HEK293 (cell line): ENCODE measurements at regions not wholly inside any gene's neighbourhood (a gene's known extent, or its start where the extent isn't known, plus 50 kb on each side); places are given as distances from the start of the nearest gene placed in this dataset.

ENCODE experiments used
- CTCF ChIP-seq: fragments of 450-650 bp; formaldehyde crosslinking; IDR thresholded peaks from 2 replicates; pipeline ENCODE4 v1.5.1; 2016; ENCODE audit warnings: missing biosample characterization, missing genetic modification characterization
- REPIN1 ChIP-seq: fragments of 450-650 bp; formaldehyde crosslinking; IDR thresholded peaks from 2 replicates; pipeline ENCODE4 v1.5.1; 2017; ENCODE audit warnings: missing biosample characterization, missing genetic modification characterization, low read depth
- ZEB2 ChIP-seq: fragments of 450-650 bp; formaldehyde crosslinking; IDR thresholded peaks from 2 replicates; pipeline ENCODE4 v1.5.1; 2016; ENCODE audit warnings: missing biosample characterization, missing genetic modification characterization
- ZNF10 ChIP-seq: fragments of 450-650 bp; formaldehyde crosslinking; IDR thresholded peaks from 2 replicates; pipeline ENCODE4 v1.5.1; 2017; ENCODE audit warnings: missing biosample characterization, missing genetic modification characterization
- ZNF214 ChIP-seq: fragments of 450-650 bp; formaldehyde crosslinking; IDR thresholded peaks from 2 replicates; pipeline ENCODE4 v1.5.1; 2017; ENCODE audit warnings: missing biosample characterization, mild to moderate bottlenecking, missing genetic modification characterization, borderline replicate concordance
- ZNF37A ChIP-seq: fragments of 450-650 bp; IDR thresholded peaks from 2 replicates; pipeline ENCODE4 v1.5.1; 2018; ENCODE audit warnings: missing biosample characterization, missing genetic modification characterization
- ZNF544 ChIP-seq: fragments of 450-650 bp; formaldehyde crosslinking; IDR thresholded peaks from 2 replicates; pipeline ENCODE4 v1.5.0; 2017; ENCODE audit warnings: missing biosample characterization, missing genetic modification characterization
- ZNF571 ChIP-seq: fragments of 450-650 bp; formaldehyde crosslinking; IDR thresholded peaks from 2 replicates; pipeline ENCODE4 v1.5.0; 2017; ENCODE audit warnings: missing biosample characterization, missing genetic modification characterization
- ZNF654 ChIP-seq: fragments of 450-650 bp; formaldehyde crosslinking; IDR thresholded peaks from 2 replicates; pipeline ENCODE4 v1.5.1; 2016; ENCODE audit warnings: low read depth, missing biosample characterization, missing genetic modification characterization
- ZNF843 ChIP-seq: fragments of 450-650 bp; formaldehyde crosslinking; IDR thresholded peaks from 2 replicates; pipeline ENCODE4 v1.5.1; 2016; ENCODE audit warnings: missing biosample characterization, missing genetic modification characterization
- ZSCAN18 ChIP-seq: fragments of 450-650 bp; formaldehyde crosslinking; IDR thresholded peaks from 2 replicates; pipeline ENCODE4 v1.5.1; 2016; ENCODE audit warnings: missing biosample characterization, missing genetic modification characterization
- TF ChIP-seq, protein P1 (sequence below): fragments of 450-650 bp; formaldehyde crosslinking; IDR thresholded peaks from 2 replicates; pipeline ENCODE4 v1.5.1; 2016; ENCODE audit warnings: missing biosample characterization, missing genetic modification characterization, borderline replicate concordance
- TF ChIP-seq, protein P2 (sequence below): fragments of 450-650 bp; formaldehyde crosslinking; optimal IDR thresholded peaks from 2 replicates; pipeline ENCODE3; 2016; ENCODE audit warnings: missing biosample characterization, mild to moderate bottlenecking, missing genetic modification characterization

- TF ChIP-seq CTCF (tag by site-specific recombination) (no peak), REPIN1 (tag by site-specific recombination) (no peak), ZEB2 (tag by site-specific recombination) (no peak), ZNF10 (tag by site-specific recombination) (no peak), ZNF654 (tag by site-specific recombination) (no peak), ZNF544 (no peak), ZNF37A (no peak), ZNF214 (tag by site-specific recombination) (no peak), ZNF571 (no peak), ZNF843 (tag by site-specific recombination) (no peak), ZSCAN18 (tag by site-specific recombination) (no peak)
- TF ChIP-seq, protein P1, sequence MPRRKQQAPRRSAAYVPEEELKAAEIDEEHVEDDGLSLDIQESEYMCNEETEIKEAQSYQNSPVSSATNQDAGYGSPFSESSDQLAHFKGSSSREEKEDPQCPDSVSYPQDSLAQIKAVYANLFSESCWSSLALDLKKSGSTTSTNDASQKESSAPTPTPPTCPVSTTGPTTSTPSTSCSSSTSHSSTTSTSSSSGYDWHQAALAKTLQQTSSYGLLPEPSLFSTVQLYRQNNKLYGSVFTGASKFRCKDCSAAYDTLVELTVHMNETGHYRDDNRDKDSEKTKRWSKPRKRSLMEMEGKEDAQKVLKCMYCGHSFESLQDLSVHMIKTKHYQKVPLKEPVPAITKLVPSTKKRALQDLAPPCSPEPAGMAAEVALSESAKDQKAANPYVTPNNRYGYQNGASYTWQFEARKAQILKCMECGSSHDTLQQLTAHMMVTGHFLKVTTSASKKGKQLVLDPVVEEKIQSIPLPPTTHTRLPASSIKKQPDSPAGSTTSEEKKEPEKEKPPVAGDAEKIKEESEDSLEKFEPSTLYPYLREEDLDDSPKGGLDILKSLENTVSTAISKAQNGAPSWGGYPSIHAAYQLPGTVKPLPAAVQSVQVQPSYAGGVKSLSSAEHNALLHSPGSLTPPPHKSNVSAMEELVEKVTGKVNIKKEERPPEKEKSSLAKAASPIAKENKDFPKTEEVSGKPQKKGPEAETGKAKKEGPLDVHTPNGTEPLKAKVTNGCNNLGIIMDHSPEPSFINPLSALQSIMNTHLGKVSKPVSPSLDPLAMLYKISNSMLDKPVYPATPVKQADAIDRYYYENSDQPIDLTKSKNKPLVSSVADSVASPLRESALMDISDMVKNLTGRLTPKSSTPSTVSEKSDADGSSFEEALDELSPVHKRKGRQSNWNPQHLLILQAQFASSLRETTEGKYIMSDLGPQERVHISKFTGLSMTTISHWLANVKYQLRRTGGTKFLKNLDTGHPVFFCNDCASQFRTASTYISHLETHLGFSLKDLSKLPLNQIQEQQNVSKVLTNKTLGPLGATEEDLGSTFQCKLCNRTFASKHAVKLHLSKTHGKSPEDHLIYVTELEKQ (tag by site-specific recombination): no peak
- TF ChIP-seq, protein P2, sequence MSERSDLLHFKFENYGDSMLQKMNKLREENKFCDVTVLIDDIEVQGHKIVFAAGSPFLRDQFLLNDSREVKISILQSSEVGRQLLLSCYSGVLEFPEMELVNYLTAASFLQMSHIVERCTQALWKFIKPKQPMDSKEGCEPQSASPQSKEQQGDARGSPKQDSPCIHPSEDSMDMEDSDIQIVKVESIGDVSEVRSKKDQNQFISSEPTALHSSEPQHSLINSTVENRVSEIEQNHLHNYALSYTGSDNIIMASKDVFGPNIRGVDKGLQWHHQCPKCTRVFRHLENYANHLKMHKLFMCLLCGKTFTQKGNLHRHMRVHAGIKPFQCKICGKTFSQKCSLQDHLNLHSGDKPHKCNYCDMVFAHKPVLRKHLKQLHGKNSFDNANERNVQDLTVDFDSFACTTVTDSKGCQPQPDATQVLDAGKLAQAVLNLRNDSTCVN (tag by site-specific recombination): no peak
Measured at GRCh38 chr9:36742264-36742663, 169.6 kb downstream of the MELK start.
